ENCODE measurements at regions not wholly inside any gene's neighbourhood (a gene's known extent, or its start where the extent isn't known, plus 50 kb on each side); places are given as distances from the start of the nearest gene placed in this dataset.
A peak's percentile ranks its signal among the peaks of the same experiment; 100 is the strongest.
"Not testable (repeated sequence)": the region's sequence is repeated elsewhere in the genome, so short reads cannot be mapped to it uniquely, and the experiment has no call there.

- no peak for DNase-seq
These were observed 765.8 kb downstream of the SLITRK5 start for GRCh38 chr13:88436974-88437373.

- DNase-seq = no peak
These were observed 779.3 kb downstream of the SLITRK5 start for GRCh38 chr13:88450515-88450914.

GRCh38 chr13:88456151-88456550 is 785.0 kb downstream of the SLITRK5 start:
- no peak for DNase-seq

GRCh38 chr13:88459331-88459730 is 788.2 kb downstream of the SLITRK5 start:
- DNase-seq = no peak

GRCh38 chr13:88461272-88462009 is 790.3 kb downstream of the SLITRK5 start:
- DNase-seq = no peak

- DNase-seq = no peak
These were observed 793.7 kb downstream of the SLITRK5 start for GRCh38 chr13:88464851-88465250.

GRCh38 chr13:88472316-88472715 is 801.1 kb downstream of the SLITRK5 start:
- no peak for DNase-seq

GRCh38 chr13:88483202-88483601 is 812.0 kb downstream of the SLITRK5 start:
- DNase-seq = no peak

- no peak for DNase-seq
These were observed 836.7 kb downstream of the SLITRK5 start for GRCh38 chr13:88507909-88508308.

GRCh38 chr13:88512993-88513392 is 841.8 kb downstream of the SLITRK5 start:
- not testable (repeated sequence) for DNase-seq

- peak; percentile 50 for DNase-seq
These were observed 855.1 kb downstream of the SLITRK5 start for GRCh38 chr13:88526186-88526852.

- no peak for DNase-seq
These were observed 855.7 kb downstream of the SLITRK5 start for GRCh38 chr13:88526853-88527215.

GRCh38 chr13:88541994-88542393 is 870.8 kb downstream of the SLITRK5 start:
- DNase-seq = no peak

GRCh38 chr13:88544836-88545235 is 873.7 kb downstream of the SLITRK5 start:
- DNase-seq = no peak

- DNase-seq = no peak
These were observed 881.8 kb downstream of the SLITRK5 start for GRCh38 chr13:88552966-88553365.

GRCh38 chr13:88565566-88565965 is 894.4 kb downstream of the SLITRK5 start:
- no peak for DNase-seq

- DNase-seq = no peak
These were observed 914.7 kb downstream of the SLITRK5 start for GRCh38 chr13:88585861-88586260.

GRCh38 chr13:88586263-88586662 is 915.1 kb downstream of the SLITRK5 start:
- DNase-seq = no peak

- no peak for DNase-seq
These were observed 919.4 kb downstream of the SLITRK5 start for GRCh38 chr13:88590574-88590973.

- DNase-seq = no peak
These were observed 920.9 kb downstream of the SLITRK5 start for GRCh38 chr13:88592105-88592504.

- DNase-seq = no peak
These were observed 930.8 kb downstream of the SLITRK5 start for GRCh38 chr13:88601949-88602348.

- no peak for DNase-seq
These were observed 931.9 kb downstream of the SLITRK5 start for GRCh38 chr13:88602786-88603777.

GRCh38 chr13:88617176-88617575 is 946.0 kb downstream of the SLITRK5 start:
- no peak for DNase-seq
